ENCODE measurements at regions not wholly inside any gene's neighbourhood (a gene's known extent, or its start where the extent isn't known, plus 50 kb on each side); places are given as distances from the start of the nearest gene placed in this dataset.

GRCh38 chr1:190540366-190540765, 62.7 kb upstream of the BRINP3 start:
- H3K9ac ChIP-seq (ENCODE audit: low read length) = no peak overlapping the region
- DNase-seq (ENCODE audit: low read depth) = no peak
- no peaks in the 10 kb centered on the region for H3K27me3 ChIP-seq (replicated peaks; ENCODE audit: control insufficient read depth, insufficient read depth, low read length)
- no peaks in the 10 kb centered on the region for H3K36me3 ChIP-seq (ENCODE audit: control insufficient read depth, insufficient read depth, low read length, severe bottlenecking)
- H3K9me3 ChIP-seq (ENCODE audit: control insufficient read depth, low read length) = no peaks in the 10 kb centered on the region
- no peaks in the 10 kb centered on the region for H3K4me1 ChIP-seq (ENCODE audit: control insufficient read depth, insufficient read depth, low read length)
- H3K4me3 ChIP-seq (ENCODE audit: low read length) = no peak overlapping the region

DNA sequence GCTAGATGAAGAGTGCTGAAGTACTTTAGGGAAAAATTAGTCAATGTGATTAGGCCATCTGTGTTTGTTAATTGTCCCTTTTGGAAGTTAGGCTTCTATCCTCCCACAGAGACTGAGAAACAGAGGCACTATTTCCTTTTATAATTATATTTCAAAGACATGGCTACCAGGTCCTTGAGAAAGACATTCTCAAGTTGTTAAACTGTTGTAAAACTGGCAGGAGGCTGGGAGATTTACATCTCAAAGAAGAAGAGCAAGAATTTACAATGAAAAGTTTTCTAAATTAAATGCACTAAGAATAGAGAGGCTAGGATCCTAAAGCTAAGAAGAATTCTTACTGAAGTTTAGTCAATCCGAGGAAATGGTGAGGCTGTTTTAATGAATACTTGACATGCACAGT, 74.0 kb upstream of the BRINP3 start:
- no peaks in the 10 kb centered on the region for H3K36me3 ChIP-seq (ENCODE audit: control insufficient read depth, insufficient read depth, low read length, severe bottlenecking)
- H3K9ac ChIP-seq (ENCODE audit: low read length) = no peak overlapping the region
- no peaks in the 10 kb centered on the region for H3K4me1 ChIP-seq (ENCODE audit: control insufficient read depth, insufficient read depth, low read length)
- no peaks in the 10 kb centered on the region for H3K9me3 ChIP-seq (ENCODE audit: control insufficient read depth, low read length)
- H3K4me3 ChIP-seq (ENCODE audit: low read length) = no peak overlapping the region
- no peak for DNase-seq (ENCODE audit: low read depth)
- no peaks in the 10 kb centered on the region for H3K27me3 ChIP-seq (replicated peaks; ENCODE audit: control insufficient read depth, insufficient read depth, low read length)

GRCh38 chr1:190560161-190560681, 82.6 kb upstream of the BRINP3 start:
- H3K4me1 ChIP-seq (ENCODE audit: control insufficient read depth, insufficient read depth, low read length) = no peaks in the 10 kb centered on the region
- no peak overlapping the region for H3K4me3 ChIP-seq (ENCODE audit: low read length)
- DNase-seq (ENCODE audit: low read depth) = no peak
- H3K36me3 ChIP-seq (ENCODE audit: control insufficient read depth, insufficient read depth, low read length, severe bottlenecking) = no peaks in the 10 kb centered on the region
- no peak overlapping the region for H3K9ac ChIP-seq (ENCODE audit: low read length)
- H3K9me3 ChIP-seq (ENCODE audit: control insufficient read depth, low read length) = no peaks in the 10 kb centered on the region
- no peaks in the 10 kb centered on the region for H3K27me3 ChIP-seq (replicated peaks; ENCODE audit: control insufficient read depth, insufficient read depth, low read length)

DNA sequence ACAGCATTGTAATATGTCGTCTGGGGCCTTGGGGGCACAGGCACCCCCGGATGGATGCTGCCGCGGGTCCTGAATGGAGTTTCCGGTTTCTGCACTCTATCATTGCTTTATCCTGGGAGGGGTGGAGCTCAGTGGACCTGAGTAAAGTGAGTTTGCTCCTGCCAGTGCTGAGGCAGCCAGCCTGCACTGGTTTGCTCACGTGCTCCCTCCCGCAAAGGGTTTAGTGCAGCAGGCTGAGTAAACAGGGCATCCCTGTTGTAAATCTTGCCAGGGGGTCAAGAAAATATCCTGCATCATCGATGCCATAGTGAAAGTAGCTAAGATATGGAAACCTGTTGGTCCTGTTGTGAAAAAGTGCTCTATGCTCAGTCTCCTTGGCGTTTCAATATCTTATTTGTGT, 85.6 kb upstream of the BRINP3 start:
- no peaks in the 10 kb centered on the region for H3K27me3 ChIP-seq (replicated peaks; ENCODE audit: control insufficient read depth, insufficient read depth, low read length)
- no peaks in the 10 kb centered on the region for H3K36me3 ChIP-seq (ENCODE audit: control insufficient read depth, insufficient read depth, low read length, severe bottlenecking)
- no peaks in the 10 kb centered on the region for H3K9me3 ChIP-seq (ENCODE audit: control insufficient read depth, low read length)
- H3K4me3 ChIP-seq (ENCODE audit: low read length) = no peak overlapping the region
- no peak for DNase-seq (ENCODE audit: low read depth)
- H3K9ac ChIP-seq (ENCODE audit: low read length) = no peak overlapping the region
- H3K4me1 ChIP-seq (ENCODE audit: control insufficient read depth, insufficient read depth, low read length) = no peaks in the 10 kb centered on the region

DNA sequence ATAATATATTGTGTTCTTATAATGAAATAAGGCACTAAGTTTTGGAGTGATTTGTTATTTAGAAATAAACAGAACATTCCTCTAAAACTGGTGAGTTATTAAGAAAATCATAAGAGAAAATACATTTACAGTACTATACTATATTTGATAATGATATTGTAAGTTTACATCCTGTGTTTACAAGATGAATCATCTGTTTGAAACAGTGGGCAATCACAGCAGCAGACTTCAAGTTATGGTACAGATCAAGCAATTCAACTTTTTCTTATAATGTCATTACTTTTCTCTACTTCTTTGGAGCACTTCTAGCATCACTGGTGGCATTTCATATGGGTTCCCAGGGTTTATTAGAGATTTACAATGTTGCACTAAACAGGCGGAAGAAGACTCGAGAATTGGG, 86.5 kb upstream of the BRINP3 start:
- H3K4me3 ChIP-seq (ENCODE audit: low read length) = no peak overlapping the region
- no peaks in the 10 kb centered on the region for H3K9me3 ChIP-seq (ENCODE audit: control insufficient read depth, low read length)
- H3K9ac ChIP-seq (ENCODE audit: low read length) = no peak overlapping the region
- H3K27me3 ChIP-seq (replicated peaks; ENCODE audit: control insufficient read depth, insufficient read depth, low read length) = no peaks in the 10 kb centered on the region
- H3K36me3 ChIP-seq (ENCODE audit: control insufficient read depth, insufficient read depth, low read length, severe bottlenecking) = no peaks in the 10 kb centered on the region
- no peaks in the 10 kb centered on the region for H3K4me1 ChIP-seq (ENCODE audit: control insufficient read depth, insufficient read depth, low read length)
- DNase-seq (ENCODE audit: low read depth) = no peak

DNA sequence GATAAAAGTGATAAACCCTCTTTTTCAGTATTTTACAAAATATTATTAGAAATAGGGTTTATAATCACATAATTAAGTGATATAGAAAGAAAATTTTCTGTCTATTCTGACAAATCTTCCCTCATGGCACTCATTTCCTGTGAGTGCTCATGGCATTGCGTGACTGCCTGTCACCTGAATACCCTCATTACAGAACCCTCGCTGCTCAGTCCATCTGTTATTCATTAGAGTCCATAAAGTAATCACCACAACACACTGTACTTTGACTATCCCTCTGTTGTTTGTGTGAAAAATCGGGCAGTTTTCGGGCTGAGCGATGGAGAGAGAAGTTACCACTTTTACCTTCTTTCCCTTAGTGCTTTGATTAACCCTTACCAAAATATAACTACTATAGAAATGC, 100.4 kb upstream of the BRINP3 start:
- H3K36me3 ChIP-seq (ENCODE audit: control insufficient read depth, insufficient read depth, low read length, severe bottlenecking) = no peaks in the 10 kb centered on the region
- no peaks in the 10 kb centered on the region for H3K9me3 ChIP-seq (ENCODE audit: control insufficient read depth, low read length)
- H3K4me1 ChIP-seq (ENCODE audit: control insufficient read depth, insufficient read depth, low read length) = no peaks in the 10 kb centered on the region
- H3K27me3 ChIP-seq (replicated peaks; ENCODE audit: control insufficient read depth, insufficient read depth, low read length) = no peaks in the 10 kb centered on the region
- peak overlapping the region; percentile 70 for H3K4me3 ChIP-seq (ENCODE audit: low read length)
- no peak overlapping the region for H3K9ac ChIP-seq (ENCODE audit: low read length)
- DNase-seq (ENCODE audit: low read depth) = peak; percentile 74

DNA sequence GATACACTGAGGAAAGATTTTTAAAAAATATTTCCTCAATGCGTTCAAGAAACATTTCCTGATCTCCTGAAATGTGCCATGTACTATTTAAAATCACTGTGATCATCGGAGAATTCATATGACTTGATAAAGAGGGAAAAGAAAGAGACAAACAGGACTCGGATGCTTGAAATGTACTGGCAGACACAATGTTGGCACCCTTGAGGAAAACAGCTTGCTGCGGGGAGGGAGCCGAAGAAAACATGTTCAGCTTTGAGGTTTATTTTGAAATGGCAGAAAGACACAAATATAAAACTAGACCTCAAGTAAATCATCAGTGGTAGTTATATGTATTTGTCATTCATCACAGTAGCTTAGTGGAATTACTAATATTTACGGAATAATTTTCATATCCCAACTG, 100.9 kb upstream of the BRINP3 start:
- H3K9me3 ChIP-seq (ENCODE audit: control insufficient read depth, low read length) = no peaks in the 10 kb centered on the region
- no peaks in the 10 kb centered on the region for H3K36me3 ChIP-seq (ENCODE audit: control insufficient read depth, insufficient read depth, low read length, severe bottlenecking)
- no peaks in the 10 kb centered on the region for H3K4me1 ChIP-seq (ENCODE audit: control insufficient read depth, insufficient read depth, low read length)
- no peak overlapping the region for H3K9ac ChIP-seq (ENCODE audit: low read length)
- DNase-seq (ENCODE audit: low read depth) = peak; percentile 17
- no peaks in the 10 kb centered on the region for H3K27me3 ChIP-seq (replicated peaks; ENCODE audit: control insufficient read depth, insufficient read depth, low read length)
- H3K4me3 ChIP-seq (ENCODE audit: low read length) = peak overlapping the region; percentile 70

DNA sequence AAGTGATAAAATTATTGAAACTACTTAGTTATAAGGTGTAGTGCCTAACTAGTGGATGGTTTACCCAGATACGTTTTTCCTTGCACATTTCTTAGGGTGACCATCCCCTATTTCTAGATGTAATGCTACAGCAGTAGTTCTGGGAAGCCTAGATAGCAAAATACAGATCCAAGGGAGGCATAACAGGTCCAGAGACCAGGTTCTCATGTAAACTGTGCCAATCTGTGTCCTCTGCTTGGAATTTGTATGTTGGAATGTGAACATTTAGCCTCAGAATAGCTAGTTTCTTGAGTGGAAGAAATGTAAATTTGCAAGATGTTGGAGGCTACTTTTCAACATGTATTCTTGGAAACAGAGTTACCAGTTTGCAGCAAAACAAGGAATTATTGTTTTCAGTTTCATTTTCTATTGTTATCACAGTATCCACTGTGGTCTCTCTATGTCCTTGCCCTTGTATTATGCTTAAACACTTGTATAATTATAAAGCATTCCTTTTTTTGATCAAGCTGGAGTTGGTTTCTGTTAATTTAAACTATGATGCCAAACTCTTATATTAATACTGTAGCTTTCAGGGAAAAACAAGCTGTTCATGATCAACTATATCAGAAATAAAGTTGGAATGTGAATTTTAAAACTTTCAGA, 102.0 kb upstream of the BRINP3 start:
- no peaks in the 10 kb centered on the region for H3K36me3 ChIP-seq (ENCODE audit: control insufficient read depth, insufficient read depth, low read length, severe bottlenecking)
- H3K9ac ChIP-seq (ENCODE audit: low read length) = no peak overlapping the region
- no peaks in the 10 kb centered on the region for H3K27me3 ChIP-seq (replicated peaks; ENCODE audit: control insufficient read depth, insufficient read depth, low read length)
- H3K9me3 ChIP-seq (ENCODE audit: control insufficient read depth, low read length) = no peaks in the 10 kb centered on the region
- no peaks in the 10 kb centered on the region for H3K4me1 ChIP-seq (ENCODE audit: control insufficient read depth, insufficient read depth, low read length)
- peak; percentile 23 for DNase-seq (ENCODE audit: low read depth)
- no peak overlapping the region for H3K4me3 ChIP-seq (ENCODE audit: low read length)

DNA sequence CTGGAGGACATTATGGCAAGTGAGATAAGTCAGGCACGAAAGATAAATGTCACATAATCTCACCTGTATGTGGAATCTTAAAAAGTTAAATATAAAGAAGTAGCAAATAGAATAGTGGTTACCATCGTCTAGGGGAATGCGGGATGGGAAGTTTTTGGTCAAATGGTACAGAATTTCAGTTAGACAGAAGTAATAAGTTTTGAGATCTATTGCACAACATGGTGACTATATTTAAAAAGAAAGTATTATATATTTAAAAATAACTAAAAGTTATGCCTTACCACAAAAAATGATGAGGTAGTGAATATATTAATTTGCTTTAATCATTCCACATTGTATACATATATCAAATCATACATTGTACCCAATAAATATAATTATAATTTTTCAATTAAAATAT, 106.2 kb upstream of the BRINP3 start:
- Histone ChIP-seq H3K4me3 (ENCODE audit: low read length) (no peak overlapping the region), H3K4me1 (ENCODE audit: control insufficient read depth, insufficient read depth, low read length) (no peaks in the 10 kb centered on the region), H3K9me3 (ENCODE audit: control insufficient read depth, low read length) (no peaks in the 10 kb centered on the region), H3K36me3 (ENCODE audit: control insufficient read depth, insufficient read depth, low read length, severe bottlenecking) (no peaks in the 10 kb centered on the region), H3K27me3 (replicated peaks; ENCODE audit: control insufficient read depth, insufficient read depth, low read length) (no peaks in the 10 kb centered on the region), H3K9ac (ENCODE audit: low read length) (no peak overlapping the region)
- DNase-seq (ENCODE audit: low read depth) = no peak

DNA sequence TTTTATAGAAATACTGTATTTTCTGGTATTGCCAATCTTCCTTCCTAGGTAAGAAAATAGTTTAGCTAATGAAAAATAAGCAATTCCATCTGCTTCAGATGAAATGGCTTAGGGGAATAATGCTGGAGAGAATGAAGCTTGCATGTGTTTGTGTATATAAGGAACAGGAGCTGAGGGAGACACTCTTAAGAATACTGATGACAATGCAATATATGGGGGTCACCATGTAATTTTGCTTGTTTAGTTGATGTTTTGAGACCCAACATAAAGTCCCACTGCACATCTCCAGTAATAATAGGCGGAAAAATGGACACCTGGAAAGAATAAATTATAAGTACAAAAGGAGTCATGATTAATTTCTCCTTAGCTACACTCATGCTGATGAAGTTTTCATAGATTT, 110.8 kb upstream of the BRINP3 start:
- H3K9me3 ChIP-seq (ENCODE audit: control insufficient read depth, low read length) = no peaks in the 10 kb centered on the region
- H3K4me3 ChIP-seq (ENCODE audit: low read length) = no peak overlapping the region
- H3K4me1 ChIP-seq (ENCODE audit: control insufficient read depth, insufficient read depth, low read length) = no peaks in the 10 kb centered on the region
- DNase-seq (ENCODE audit: low read depth) = peak; percentile 4
- no peak overlapping the region for H3K9ac ChIP-seq (ENCODE audit: low read length)
- no peaks in the 10 kb centered on the region for H3K27me3 ChIP-seq (replicated peaks; ENCODE audit: control insufficient read depth, insufficient read depth, low read length)
- H3K36me3 ChIP-seq (ENCODE audit: control insufficient read depth, insufficient read depth, low read length, severe bottlenecking) = no peaks in the 10 kb centered on the region

- Histone ChIP-seq H3K9ac (ENCODE audit: low read length) (no peak overlapping the region), H3K27me3 (replicated peaks; ENCODE audit: control insufficient read depth, insufficient read depth, low read length) (no peaks in the 10 kb centered on the region), H3K9me3 (ENCODE audit: control insufficient read depth, low read length) (no peaks in the 10 kb centered on the region), H3K4me1 (ENCODE audit: control insufficient read depth, insufficient read depth, low read length) (no peaks in the 10 kb centered on the region), H3K36me3 (ENCODE audit: control insufficient read depth, insufficient read depth, low read length, severe bottlenecking) (no peaks in the 10 kb centered on the region), H3K4me3 (ENCODE audit: low read length) (no peak overlapping the region)
- no peak for DNase-seq (ENCODE audit: low read depth)
Observed at GRCh38 chr1:190595438-190595837, 117.8 kb upstream of the BRINP3 start.

DNA sequence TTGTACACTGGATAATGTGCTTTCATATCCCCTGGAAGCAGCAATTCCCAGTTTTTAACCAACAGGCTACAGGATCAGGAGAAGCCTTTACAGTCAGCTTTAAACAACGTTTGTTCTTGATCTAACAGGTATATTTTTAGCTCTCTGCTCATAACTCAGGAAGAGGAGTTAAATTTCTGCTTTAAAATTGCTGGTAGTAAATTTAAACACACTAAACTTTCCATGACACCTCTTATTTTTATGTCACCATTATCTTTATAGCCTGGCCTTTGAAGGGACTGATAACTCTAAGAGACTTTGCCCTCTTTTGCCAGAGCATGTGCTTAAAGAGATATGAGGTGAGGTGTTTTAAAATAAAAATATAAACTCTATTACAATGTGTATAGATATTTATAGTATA, 119.6 kb upstream of the BRINP3 start:
- Histone ChIP-seq H3K9me3 (ENCODE audit: control insufficient read depth, low read length) (no peaks in the 10 kb centered on the region), H3K4me1 (ENCODE audit: control insufficient read depth, insufficient read depth, low read length) (no peaks in the 10 kb centered on the region), H3K27me3 (replicated peaks; ENCODE audit: control insufficient read depth, insufficient read depth, low read length) (no peaks in the 10 kb centered on the region), H3K36me3 (ENCODE audit: control insufficient read depth, insufficient read depth, low read length, severe bottlenecking) (no peaks in the 10 kb centered on the region), H3K9ac (ENCODE audit: low read length) (no peak overlapping the region), H3K4me3 (ENCODE audit: low read length) (no peak overlapping the region)
- DNase-seq (ENCODE audit: low read depth) = no peak
